Transverse colon (tissue), 4 donors: ENCODE measurements at regions not wholly inside any gene's neighbourhood (a gene's known extent, or its start where the extent isn't known, plus 50 kb on each side); places are given as distances from the start of the nearest gene placed in this dataset.
A peak's percentile ranks its signal among the peaks of the same experiment; 100 is the strongest.
"Not testable (repeated sequence)": the region's sequence is repeated elsewhere in the genome, so short reads cannot be mapped to it uniquely, and the experiment has no call there.

Source experiments
- DNase-seq: peaks from one replicate; pipeline ENCODE4 v3.0.0-alpha.2; 2019
- H3K27ac ChIP-seq, 4 donors: fragments of 200-600 bp; sonication (generic); 2 replicates each; pipeline ENCODE4 v1.5.1; 2016 to 2018; ENCODE audit warnings: inconsistent platforms in 4 of 4
- H3K27me3 ChIP-seq: fragments of 200-600 bp; sonication (generic); 2 replicates; pipeline ENCODE4 v1.5.1; 2017; ENCODE audit warnings: inconsistent platforms
- H3K36me3 ChIP-seq, 4 donors: fragments of 200-600 bp; sonication (generic); 2 replicates each; pipeline ENCODE4 v1.5.1; 2017 to 2019; ENCODE audit warnings: inconsistent platforms in 4 of 4
- H3K4me1 ChIP-seq, 4 donors: fragments of 200-600 bp; sonication (generic); 2 replicates each; pipeline ENCODE4 v1.5.1; 2017 to 2020; ENCODE audit warnings: inconsistent platforms in 4 of 4
- H3K4me3 ChIP-seq, 4 donors: fragments of 200-600 bp; sonication (generic); 1 replicate in 1 of 4; 2 replicates in 3 of 4; pipeline versions ENCODE4 v1.5.1 to v1.6.1; 2017 to 2019; ENCODE audit warnings: inconsistent platforms in 4 of 4
- H3K9me3 ChIP-seq, 2 donors: fragments of 200-600 bp; sonication (generic); 2 replicates each; pipeline ENCODE4 v1.5.1; 2017 to 2019; ENCODE audit warnings: inconsistent platforms in 2 of 2
- EP300 ChIP-seq: sonication (generic); formaldehyde crosslinking; IDR thresholded peaks from one replicate; pipeline ENCODE4 v1.6.1; 2017; ENCODE audit warnings: antibody characterized with exemption, low read depth
- POLR2A ChIP-seq: fragments of 450-650 bp; IDR thresholded peaks from one replicate; pipeline ENCODE4 v1.6.1; 2016; ENCODE audit warnings: antibody characterized with exemption, mild to moderate bottlenecking, moderate library complexity
- POLR2AphosphoS5 ChIP-seq, 3 donors: sonication (generic); formaldehyde crosslinking; IDR thresholded peaks; one replicate each; pipeline ENCODE4 v1.6.1; 2016; ENCODE audit warnings: antibody characterized with exemption in 3 of 3
- WGBS, 2 donors: methylation state at CpG; one replicate each; pipeline ENCODE4 v1.1.5; 2018; ENCODE audit warnings: low coverage in 1 of 2; 5-methylcytosine and 5-hydroxymethylcytosine counted together
- in situ Hi-C, 4 donors: fragments of 200-750 bp; cut with MboI; loops; one replicate each; pipeline versions ENCODE4 v1.15.0 to v1.15.1; 2017; ENCODE audit warnings: low sequenced_read_pairs in 3 of 4, low pct_ligation_motif_present in 1 of 4, low pct_unique_long_range_greater_than_20kb in 1 of 4
- intact Hi-C: fragments of 100-400 bp; cut with DNase I; formaldehyde crosslinking; loops from one replicate; pipeline ENCODE4 v1.15.1; 2023; ENCODE audit warnings: low total_unique reads
- TF ChIP-seq, protein P1 (sequence below), 5 experiments: fragments of 200-600 bp in 3 of 5; fragments of 450-650 bp in 2 of 5; sonication (generic) in 3 of 5; IDR thresholded peaks; 1 replicate in 2 of 5; 2 replicates in 3 of 5; pipeline ENCODE4 v1.5.1; 2016 to 2017; ENCODE audit warnings: antibody characterized with exemption in 5 of 5, inconsistent platforms in 3 of 5, mild to moderate bottlenecking in 2 of 5, moderate library complexity in 1 of 5

DNA sequence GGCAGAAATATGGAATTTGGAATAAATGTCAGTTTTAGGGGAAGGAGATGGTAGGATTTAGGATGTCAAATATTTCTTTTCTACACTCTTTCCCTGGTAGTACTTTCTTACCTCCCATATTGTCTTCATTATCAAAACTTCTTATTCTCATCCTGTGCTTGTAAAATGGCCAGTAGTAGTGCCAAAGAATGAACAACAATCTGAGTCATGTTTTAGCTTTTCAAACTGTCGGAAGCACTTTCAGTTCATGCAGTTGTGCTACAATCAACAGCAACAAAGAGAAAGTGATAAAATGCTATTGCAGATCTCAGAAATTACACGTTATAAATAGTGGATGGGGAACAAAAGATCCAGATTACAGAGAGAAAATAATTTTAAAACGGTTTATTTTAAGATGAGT lies 193.7 kb upstream of the RXFP2 start:
- 17 to 30% methylated on average over 3 of the region's 3 CpGs for WGBS, 2 donors

DNA sequence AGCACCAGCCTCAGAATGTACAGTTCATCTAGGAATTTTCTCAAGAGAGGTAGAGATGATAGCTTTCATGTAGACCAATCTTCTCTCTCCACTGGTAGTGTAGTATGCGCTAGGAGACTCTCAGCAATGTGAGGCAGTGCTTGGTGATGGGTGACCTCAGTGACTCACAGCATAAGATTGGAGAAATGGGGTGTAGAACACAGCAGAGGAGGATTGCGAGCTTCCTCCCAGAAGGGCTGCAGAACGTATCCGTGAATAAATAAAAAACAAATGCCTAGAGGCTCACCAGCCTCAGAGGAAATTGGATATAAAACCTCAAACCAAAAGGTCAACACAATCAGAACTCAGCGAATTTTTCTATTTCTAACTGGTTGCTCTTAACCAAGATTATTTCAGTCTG lies 182.9 kb upstream of the RXFP2 start:
- in situ Hi-C loops (no loop called here), intact Hi-C loops (no loop called here)
- no peaks in the 10 kb centered on the region for H3K36me3 ChIP-seq
- no peak for TF ChIP-seq POLR2AphosphoS5 (IDR thresholded peaks at IDR 0.05)
- TF ChIP-seq POLR2A: no peak
- TF ChIP-seq, protein P1, sequence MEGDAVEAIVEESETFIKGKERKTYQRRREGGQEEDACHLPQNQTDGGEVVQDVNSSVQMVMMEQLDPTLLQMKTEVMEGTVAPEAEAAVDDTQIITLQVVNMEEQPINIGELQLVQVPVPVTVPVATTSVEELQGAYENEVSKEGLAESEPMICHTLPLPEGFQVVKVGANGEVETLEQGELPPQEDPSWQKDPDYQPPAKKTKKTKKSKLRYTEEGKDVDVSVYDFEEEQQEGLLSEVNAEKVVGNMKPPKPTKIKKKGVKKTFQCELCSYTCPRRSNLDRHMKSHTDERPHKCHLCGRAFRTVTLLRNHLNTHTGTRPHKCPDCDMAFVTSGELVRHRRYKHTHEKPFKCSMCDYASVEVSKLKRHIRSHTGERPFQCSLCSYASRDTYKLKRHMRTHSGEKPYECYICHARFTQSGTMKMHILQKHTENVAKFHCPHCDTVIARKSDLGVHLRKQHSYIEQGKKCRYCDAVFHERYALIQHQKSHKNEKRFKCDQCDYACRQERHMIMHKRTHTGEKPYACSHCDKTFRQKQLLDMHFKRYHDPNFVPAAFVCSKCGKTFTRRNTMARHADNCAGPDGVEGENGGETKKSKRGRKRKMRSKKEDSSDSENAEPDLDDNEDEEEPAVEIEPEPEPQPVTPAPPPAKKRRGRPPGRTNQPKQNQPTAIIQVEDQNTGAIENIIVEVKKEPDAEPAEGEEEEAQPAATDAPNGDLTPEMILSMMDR (IDR thresholded peaks at IDR 0.05): no peak
- TF ChIP-seq EP300: no peak
- 64 to 67% methylated on average over 3 to 5 of the region's 5 CpGs for WGBS, 2 donors
- no peaks in the 10 kb centered on the region for H3K27me3 ChIP-seq
- no peaks in the 10 kb centered on the region for H3K4me1 ChIP-seq
- DNase-seq: no peak
- no peaks in the 10 kb centered on the region for H3K9me3 ChIP-seq
- no peak overlapping the region for H3K4me3 ChIP-seq
- no peak overlapping the region for H3K27ac ChIP-seq

More for the DNA sequence above, 193.7 kb upstream of the RXFP2 start:
- Histone ChIP-seq H3K4me3 (no peak overlapping the region), H3K27me3 (no peaks in the 10 kb centered on the region), H3K9me3 (no peaks in the 10 kb centered on the region), H3K4me1 (no peaks in the 10 kb centered on the region), H3K27ac (no peak overlapping the region), H3K36me3 (no peaks in the 10 kb centered on the region)
- in situ Hi-C loops (loop anchor here in 2 of 4 donors (25.0 kb wide), 1 partner anchor 192 kb away; the partner anchor contains the start of gene RXFP2 (in 2 of the 2)), intact Hi-C loops (no loop called here)
- DNase-seq: no peak
- TF ChIP-seq POLR2AphosphoS5 (IDR thresholded peaks at IDR 0.05) (no peak), EP300 (no peak), POLR2A (no peak)
- TF ChIP-seq, protein P1 (IDR thresholded peaks at IDR 0.05): no peak

DNA sequence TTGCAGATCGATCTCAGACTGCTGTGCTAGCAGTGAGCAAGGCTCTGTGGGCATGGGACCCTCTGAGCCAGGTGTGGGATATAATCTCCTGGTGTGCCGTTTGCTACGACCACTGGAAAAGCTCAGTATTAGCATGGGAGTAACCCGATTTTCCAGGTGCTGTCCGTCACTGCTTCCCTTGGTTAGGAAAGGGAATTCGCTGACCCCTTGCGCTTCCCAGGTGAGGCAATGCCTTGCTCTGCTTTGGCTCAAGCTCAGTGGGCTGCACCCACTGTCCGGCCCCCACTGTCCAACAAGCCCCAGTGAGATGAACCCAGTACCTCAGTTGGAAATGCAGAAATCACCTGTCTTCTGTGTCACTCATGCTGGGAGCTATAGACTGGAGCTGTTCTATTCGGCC lies 155.1 kb upstream of the RXFP2 start:
- H3K36me3 ChIP-seq, DNase-seq, H3K27ac ChIP-seq, in situ Hi-C loops, H3K9me3 ChIP-seq, H3K4me3 ChIP-seq, H3K27me3 ChIP-seq, intact Hi-C loops: not testable (repeated sequence)
- H3K4me1 ChIP-seq: peaks cover 12 to 23% (median 17%) of the 10 kb centered on the region in 4 donors
- 86 to 92% methylated on average over 1 to 9 of the region's 9 CpGs for WGBS, 2 donors

DNA sequence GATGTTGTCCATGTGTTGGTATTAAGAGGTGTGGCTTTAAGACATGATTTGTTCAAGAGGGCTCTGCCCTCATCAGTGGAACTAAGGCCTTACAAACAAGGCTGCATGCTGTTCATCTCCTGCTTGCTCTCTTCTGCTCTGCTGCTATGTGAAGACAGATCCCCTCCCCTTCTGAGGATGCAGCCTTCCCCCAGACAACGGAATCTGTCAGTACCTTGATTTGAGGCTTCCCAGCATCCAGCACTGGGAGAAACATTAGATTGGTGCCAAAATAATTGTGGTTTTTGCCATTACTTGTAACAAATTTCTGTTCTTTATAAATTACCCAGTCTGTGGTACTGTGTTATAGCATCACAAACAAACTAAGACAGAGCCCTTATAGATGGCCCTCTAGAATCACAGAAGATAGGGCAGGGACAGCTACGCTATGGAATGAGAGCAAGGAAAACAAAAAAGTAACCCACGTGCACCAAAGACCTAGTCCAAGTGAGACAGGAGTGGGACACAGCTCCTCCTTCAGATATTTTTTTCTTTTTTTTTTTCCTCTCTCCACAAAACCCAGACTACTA lies 151.5 kb upstream of the RXFP2 start:
- peak overlapping the region; percentile 65 to 72 (median 72) for H3K27ac ChIP-seq
- in situ Hi-C loops: no loop called here
- H3K9me3 ChIP-seq: no peaks in the 10 kb centered on the region
- WGBS, 2 donors: 20 to 33% methylated on average over 3 of the region's 3 CpGs
- TF ChIP-seq POLR2A (no peak), EP300 (no peak), POLR2AphosphoS5 (IDR thresholded peaks at IDR 0.05) (no peak)
- TF ChIP-seq, protein P1 (IDR thresholded peaks at IDR 0.05): no peak
- no peak for DNase-seq
- intact Hi-C loops: no loop called here
- no peaks in the 10 kb centered on the region for H3K27me3 ChIP-seq
- H3K36me3 ChIP-seq: no peaks in the 10 kb centered on the region
- no peak overlapping the region for H3K4me3 ChIP-seq
- H3K4me1 ChIP-seq: peaks cover 12 to 29% (median 18%) of the 10 kb centered on the region in 4 donors

DNA sequence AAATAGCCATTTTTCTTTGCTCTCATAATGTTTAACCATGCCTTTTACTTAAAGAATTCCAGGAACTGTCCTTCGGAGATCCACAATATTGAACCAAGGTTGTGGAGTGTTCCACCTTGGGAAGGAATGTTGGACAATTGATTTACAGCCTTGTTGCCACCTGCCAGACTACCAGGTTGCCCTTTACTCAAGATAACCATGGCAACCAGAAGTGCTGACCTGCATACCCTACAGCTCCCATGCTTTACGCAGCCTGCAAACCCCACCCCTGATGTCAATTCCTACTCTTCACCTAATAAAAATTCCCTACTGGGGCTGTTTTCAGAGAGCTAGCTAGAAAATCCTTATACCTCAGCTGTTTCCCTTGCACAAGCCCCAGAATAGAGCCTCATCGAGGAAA lies 151.0 kb upstream of the RXFP2 start:
- intact Hi-C loops: no loop called here
- in situ Hi-C loops: no loop called here
- H3K9me3 ChIP-seq: no peaks in the 10 kb centered on the region
- TF ChIP-seq EP300 (no peak), POLR2AphosphoS5 (IDR thresholded peaks at IDR 0.05) (peak in 1 of 3 donors; percentile 24), POLR2A (no peak)
- TF ChIP-seq, protein P1 (IDR thresholded peaks at IDR 0.05): no peak
- peak overlapping the region; percentile 65 to 72 (median 72) for H3K27ac ChIP-seq
- peak; percentile 53 for DNase-seq
- 32 to 33% methylated on average over 1 to 3 of the region's 3 CpGs for WGBS, 2 donors
- no peak overlapping the region for H3K4me3 ChIP-seq
- H3K4me1 ChIP-seq: peaks cover 12 to 29% (median 18%) of the 10 kb centered on the region in 4 donors
- no peaks in the 10 kb centered on the region for H3K27me3 ChIP-seq
- no peaks in the 10 kb centered on the region for H3K36me3 ChIP-seq
